ENCODE measurements at regions not wholly inside any gene's neighbourhood (a gene's known extent, or its start where the extent isn't known, plus 50 kb on each side); places are given as distances from the start of the nearest gene placed in this dataset.

DNA sequence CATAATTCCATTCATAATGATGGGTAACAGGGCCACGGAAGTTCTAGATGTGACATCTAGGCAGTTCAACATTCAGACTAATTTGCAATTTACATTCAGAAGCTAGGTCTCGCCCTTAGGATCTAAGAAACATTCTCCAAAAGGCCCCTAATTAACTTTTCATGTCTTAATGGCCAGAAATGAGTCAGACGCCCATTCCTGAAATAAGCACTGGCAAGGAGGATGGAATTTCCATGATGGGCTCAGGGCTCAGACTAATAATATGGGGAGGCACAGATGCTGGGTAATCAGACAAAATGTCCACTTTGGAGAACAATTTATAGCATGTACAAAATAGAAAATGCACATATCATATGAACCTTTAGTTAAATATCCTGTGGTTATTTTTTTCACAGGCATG is 102.8 kb upstream of the RPS6KA3 start:
- DNase-seq: no peak

DNA sequence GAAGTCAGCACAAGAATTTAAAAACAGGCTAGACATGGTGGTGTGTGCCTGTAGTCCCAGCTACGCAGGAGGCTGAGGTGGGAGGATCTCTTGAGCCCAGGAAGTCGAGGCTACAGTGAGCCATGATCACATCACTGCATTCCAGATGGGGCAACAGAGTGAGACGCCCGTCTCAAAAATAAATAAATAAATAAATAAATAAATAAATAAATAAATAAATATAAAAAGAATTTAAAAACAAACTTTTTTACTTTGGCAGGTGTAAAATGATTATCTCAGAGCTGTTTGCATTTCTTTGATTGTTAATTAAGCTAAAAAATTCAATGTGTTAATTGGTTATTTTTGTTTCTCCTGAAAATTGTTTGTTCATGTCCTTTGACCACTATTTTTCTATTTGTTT is 97.5 kb upstream of the RPS6KA3 start:
- DNase-seq: no peak

DNA sequence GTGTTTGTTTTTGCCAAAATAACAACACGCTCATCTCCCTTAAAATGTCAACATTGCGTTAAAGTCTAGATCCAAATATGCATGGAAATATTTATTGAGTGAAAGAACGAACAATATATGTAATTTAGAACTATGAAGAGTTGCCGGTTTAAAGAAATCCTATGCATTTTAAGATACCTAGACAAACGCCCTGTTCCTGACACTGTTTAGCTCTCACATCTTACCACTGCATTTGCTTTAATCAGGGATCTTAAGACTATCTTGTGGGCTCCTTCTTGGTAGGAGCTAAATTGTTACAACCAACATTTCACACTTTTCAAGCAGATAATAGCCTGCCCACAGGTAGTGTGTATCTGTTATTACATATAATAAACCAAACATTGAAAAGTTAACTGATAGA is 96.6 kb upstream of the RPS6KA3 start:
- DNase-seq: no peak

DNA sequence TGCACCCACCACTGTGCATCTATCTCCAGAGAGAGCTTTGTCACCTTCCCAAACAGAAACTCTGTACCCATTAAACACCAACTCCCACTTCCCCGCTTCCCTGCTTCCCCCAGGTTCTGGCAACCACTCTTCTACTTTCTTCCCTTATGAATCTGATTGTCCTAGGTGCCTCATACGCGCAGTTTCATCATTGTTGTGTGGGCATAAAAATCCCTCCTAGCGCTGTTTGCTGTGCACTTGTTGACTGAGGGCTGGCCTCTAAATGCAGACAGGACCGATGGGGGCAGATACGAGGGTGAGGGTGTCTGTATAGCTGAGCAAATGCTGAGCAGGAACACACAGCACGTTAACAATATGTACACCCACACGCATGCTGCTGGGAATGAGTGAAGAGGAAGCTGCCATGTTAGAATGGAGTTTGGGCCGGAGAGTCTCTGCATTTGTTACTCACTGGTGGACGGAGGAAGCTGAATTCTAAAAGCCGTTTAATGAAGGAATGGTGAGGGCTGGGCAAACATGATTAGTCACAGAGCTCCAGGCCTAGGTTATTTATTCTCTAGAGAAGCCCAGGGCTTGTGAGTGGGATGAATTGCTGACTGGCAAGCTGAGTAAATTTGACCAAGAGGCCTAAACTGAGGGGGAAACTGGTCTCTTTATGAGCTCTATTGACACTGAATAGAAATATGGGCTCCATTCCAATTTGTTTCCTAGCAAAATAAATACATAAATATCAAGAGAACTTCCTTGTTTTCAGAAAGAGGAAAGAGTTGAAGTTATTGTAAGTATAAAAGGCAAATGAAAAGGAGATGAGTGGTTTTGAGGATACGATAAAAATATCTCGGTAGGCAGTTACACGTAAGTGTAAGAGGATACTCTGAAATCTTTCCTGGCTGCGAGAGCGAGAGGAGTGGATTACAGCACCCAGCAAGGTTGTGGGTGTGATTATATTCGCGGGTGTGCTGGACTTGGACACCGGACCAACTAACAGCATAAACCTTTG is 95.9 kb upstream of the RPS6KA3 start:
- DNase-seq: peak; percentile 72 to 85

DNA sequence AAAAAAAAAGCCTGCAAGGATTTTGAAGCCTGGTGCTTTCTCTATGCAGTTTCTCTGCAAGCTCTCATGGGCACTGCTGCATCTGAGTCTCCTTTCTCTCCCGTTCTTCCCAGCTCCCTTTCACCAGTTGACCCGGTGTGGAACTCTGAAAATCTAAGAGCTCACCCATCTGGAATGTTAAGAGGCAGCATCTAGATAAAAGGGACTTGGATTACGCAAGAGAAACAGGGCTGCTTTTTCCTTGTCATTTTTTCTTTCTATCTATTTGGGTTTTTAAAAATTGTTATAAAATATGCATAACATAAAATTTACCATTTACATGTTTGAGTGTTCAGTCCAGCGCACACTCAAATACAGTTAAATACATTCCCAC is 95.2 kb upstream of the RPS6KA3 start:
- DNase-seq: no peak

DNA sequence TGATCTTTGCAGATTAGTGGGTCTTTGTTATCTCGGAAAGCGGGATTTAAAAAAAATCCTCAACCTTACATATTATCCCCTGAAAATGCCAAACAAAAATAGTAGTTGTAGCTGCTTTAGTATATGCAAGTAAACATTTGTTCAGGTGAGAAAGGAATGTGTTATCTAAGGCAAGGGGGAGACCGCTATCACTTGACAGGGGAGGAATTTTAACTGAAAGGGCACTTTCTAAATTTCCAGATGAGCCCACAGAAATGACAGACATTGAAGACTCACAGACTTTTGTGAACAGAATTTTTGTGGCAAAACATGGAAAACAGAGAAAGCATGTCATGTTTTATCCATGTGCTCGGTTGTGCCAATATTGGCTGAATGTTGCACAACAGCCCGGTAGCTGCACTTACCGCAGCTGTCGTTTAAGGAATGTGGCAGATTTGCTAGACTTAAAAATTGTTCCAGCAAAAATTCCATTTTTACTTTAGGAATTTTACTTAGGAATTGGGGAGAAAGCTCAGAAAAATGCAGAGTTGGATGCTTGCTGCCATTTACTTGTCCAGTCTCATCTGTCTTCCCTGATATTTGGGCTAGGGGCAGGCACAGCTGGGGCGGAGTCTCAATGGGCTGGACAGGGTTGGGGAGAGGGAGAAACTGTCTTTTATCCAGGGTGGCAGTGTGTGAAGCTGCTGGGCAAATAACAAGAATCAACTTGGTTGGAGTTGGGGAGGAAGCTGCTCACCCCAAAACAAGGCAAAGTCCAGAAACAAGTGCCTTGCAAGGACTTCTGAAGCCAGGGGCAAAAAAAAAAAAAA is 94.6 kb upstream of the RPS6KA3 start:
- DNase-seq: peak in 1 of 2 donors; percentile 32

DNA sequence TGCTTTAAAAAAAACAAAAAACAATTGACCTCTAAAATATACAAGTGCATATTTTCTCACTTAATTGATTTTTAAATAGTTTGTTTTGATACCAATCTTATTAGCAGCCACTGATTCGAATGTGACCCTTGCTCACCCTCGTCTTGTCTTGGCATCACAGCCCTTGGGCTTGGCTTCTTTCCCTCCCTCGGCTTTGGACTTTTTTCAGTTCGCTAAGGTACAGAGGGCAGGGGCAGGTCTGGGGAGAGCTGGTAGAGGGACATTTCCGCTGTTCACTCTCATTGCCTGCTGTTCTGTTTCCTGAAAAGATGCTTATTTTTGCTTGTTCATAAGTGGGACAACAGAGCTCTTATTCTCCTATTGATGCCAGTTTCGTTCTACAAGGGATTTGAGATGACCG is 88.5 kb upstream of the RPS6KA3 start:
- DNase-seq: no peak

DNA sequence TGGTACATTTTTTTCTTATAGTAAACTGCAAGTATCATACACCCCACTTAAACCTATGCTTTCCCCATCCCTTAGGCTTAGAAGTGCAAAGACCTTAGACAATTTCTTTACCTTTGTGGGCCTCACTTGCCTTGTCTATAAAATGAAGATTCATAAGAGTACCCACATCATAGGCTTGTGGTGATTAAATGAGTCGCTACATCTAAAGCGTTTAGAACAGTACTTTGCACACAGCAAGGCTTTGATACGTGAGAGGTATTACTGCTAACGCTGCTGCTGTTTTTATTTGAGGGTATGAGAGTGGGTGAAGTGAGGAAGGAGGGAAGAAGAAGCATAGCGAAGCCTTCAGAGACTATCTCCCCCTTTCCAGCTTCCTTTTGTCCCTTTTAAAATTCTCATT is 87.8 kb upstream of the RPS6KA3 start:
- DNase-seq: no peak

DNA sequence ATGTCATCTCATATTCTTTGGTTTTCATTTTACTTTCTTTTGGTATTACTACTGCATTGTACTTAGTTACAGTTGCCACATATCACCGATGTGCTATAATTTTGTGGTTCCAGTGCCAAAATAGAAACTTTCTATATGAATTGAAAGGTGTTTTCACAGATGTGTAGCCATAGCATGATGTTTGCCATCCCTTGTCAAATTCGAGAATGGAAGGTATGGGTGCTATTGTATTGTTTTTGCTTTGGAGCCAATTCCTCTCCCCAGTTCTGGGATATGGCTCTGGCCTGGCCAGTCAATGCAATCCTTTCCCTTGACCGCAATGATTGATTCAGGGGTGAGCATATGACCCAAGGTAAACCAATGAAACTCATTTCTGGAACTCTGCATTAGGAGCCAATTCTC is 86.2 kb upstream of the RPS6KA3 start:
- DNase-seq: no peak

DNA sequence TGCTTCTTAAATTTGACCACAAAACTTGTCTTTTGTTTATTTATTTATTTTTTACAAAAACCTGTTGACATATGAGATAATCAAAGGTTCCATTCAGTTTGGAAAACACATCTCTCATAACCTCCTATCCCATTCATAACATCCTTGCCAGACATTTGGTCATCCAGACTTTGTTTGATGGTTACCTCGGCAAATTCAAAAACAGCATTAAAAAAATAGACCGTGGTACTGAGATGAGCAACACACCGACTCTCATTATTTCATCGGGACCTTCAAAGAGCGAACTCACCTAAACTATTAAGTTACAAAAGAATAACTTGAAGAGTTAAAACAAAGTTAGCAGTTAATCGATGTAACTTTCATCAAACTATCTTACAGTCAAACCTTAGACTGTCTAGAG is 85.8 kb upstream of the RPS6KA3 start:
- no peak for DNase-seq

DNA sequence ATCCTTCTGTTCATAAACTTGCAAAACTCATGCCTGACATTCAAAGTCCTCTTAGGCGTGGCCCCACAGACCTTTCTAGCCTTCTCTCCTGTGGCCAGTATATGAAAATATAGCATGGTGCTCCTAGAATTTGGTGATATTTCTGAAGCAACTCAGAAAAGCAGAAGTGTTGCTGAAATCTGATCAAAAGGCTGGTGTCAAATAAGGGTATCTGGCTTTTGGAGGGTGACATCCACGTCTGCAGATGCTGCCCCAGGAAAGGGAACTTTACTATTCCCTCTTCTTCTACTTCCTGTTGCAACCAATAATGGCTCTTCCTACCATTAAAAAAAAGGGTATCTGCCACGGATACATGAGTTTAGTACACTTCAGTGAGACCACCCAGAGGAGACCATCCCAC is 83.9 kb upstream of the RPS6KA3 start:
- DNase-seq: peak; percentile 21 to 49

DNA sequence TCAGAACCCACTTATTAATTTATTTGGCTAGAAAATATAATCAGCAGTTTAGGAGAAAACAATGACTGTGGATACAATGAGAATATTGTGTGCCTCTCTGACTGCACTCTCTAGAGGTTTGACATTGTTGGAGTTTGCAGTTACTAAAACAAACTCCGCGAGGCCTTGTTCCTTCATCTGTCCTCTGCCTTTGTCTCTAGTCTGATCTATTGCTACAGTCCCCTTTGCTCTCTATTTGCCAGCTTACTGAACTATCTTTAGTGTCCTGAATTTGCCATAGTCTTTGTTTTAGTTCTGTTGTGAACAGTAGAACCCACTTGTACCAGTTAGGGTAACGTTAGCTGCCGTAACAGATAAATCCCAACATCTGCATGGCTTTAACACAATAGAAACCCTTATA is 81.4 kb upstream of the RPS6KA3 start:
- DNase-seq: no peak

DNA sequence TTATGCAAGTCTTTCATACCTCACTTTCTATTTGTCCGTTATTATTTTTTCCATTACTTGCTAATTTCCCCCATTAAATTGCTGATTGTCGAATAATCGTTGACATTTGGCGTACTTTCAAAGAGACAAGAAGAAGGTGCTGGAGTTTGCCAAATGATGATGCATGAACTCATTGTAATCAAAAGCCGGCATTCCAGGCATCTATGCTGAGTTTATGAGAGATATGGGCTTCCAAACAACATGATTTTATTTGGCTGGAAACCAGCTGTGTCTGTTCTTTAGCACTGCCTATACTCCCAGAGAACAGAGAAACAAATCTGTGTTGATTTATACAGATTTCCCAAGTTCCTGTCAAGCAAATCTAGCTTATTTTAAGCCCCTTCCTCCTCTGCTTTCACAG is 80.8 kb upstream of the RPS6KA3 start:
- no peak for DNase-seq

DNA sequence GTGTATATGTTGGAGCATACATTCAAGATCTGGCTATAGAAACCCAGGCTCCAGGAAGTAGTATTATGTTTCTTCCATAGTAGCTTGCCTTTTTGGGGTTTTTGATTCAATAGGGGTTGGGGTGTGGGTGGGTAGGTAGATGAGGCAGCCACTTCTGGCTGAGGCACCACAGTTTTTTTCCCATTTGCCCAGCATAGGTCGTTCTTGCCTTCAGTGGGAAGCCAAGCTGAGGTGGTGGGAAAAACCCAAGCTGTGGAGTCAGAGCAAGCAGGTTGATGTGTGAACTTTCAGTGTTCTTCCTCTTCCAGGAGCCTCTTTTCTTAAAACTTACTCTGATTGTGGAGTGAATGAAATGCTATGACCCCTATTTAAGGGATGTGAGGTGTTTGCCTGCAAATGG is 67.0 kb upstream of the RPS6KA3 start:
- DNase-seq: no peak

DNA sequence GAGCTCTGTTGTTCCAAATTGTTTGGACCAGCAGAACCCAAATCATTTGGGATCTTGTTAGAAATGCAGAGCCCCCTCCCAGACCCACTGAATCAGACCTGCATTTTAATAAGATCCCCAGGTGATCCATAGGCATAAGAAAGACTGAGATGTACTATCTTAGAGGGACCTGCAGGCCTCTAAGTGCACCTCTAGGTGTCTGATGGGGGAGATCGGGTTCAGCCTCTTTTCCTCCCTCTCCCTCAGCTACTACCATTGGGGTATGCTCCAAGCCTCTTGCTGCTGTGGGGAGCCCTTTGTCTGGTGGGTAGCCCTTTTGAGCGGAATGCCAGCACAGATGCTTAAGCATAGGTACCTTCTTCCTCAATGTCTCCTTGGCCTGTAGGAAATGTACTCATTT is 63.8 kb upstream of the RPS6KA3 start:
- DNase-seq: no peak

DNA sequence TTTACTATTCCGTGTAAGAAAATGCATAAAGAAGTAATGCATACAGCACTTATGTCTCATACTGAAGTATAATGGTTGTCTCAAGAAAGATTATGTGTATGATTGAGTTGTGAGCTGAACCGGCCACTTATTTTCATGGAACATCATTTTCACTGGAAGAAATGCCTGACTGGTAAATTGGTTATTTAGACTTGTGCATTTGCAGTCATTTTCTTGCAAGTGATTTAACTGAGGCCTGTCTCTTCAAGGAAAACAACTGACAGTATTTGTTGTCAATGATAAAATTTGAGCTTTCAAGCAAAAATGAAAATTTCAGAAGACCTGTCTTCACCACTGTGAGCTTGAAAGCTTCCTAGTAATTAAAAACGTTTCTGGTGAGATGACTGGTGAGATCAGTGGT is 62.7 kb upstream of the RPS6KA3 start:
- DNase-seq: no peak

DNA sequence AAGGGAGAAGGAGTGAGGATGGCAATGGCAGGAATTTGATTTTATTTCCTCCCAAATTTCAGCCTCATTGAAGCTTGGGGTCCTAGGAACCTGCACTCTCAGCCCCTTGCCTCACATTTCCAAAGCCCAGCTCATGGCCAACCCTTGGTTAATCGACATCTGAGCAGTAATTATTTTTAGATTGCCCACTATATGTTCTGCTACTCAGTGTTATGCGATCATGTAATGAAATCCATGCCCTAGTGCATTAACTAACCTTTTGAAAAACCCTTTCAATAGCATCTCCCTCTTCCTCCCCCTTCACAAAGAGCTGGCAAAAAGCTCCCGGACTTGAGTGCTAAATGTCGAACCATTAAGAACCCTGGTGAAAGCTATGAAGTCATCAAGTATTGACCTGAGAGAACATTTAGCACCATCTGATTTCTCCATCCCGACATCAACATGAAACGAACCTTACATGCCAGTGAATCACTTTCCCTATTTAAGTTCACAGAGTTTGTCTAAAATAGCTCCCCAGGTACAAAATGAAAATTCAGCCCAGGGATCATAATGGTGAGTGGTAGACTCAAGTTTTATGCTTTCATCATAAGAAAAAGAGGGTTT is 59.2 kb upstream of the RPS6KA3 start:
- no peak for DNase-seq

DNA sequence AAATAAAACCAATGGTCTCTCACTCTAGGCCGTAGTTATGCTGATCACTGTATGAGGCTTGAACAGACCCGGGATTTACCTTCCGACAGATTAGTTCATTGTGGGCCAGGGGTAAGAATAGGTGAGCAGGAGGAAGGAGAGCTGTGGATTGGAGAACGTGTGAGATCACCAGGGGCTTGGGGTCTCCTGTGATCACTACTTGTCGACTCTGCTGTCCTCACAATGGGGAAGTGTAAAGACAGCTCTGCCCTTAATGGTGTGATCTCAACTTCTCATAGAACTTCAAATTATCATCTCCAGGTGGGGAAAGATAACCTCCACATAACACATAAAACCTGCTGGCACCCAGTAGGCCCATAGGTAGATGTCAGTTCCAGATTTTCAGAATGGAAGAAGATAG is 56.2 kb upstream of the RPS6KA3 start:
- DNase-seq: no peak

DNA sequence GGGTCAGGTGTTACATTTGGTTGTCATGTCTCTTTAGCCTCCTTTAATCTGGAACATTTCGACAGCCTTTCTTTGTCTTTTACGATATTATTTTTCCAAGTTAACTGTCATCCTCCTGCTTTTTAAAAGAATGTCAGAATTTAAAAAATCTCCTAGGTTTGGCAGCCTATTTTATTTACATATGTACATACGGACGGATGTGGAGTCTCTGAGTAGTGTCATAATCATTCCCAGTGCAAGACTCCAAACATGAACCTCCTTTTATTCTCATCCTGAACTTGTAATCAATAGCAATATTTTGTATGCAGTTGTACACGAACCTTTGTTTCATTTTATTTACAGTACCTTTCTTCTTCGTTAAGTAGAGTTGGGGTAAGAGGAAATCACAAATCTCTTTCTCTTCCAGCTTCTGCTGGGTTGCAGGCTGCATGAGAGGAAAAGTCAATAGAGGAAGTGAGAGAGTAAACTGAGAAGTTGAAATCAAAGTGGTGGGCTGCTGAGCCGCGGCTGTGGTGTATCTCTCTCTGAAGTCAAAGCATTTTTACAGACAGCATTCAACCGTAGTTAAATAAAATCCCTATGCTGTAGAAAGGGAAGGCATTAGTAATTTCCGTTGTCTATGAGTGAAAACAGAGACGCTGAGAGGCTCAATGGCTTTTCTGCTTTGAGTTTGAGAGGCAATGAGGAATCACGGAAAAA is 53.9 kb upstream of the RPS6KA3 start:
- peak; percentile 71 to 72 for DNase-seq

DNA sequence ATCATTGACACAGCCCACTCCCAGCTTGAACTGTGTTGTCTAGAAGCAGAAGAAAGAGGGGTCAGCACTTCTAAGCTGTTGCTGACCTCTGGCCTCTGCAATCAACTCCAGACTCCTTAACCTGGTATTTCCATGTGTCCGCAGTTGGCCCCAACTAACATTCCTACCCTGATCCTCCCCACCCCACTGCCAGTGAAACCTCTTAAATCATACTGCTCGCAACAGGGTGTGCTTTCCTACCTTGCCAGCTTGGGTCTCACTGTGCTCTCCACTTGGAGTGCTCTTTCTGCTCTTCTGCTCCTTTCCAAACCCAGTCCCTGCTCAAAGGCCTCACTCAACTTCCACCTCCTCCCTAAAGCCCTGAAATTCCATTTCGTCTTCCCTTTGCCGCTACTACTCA is 52.3 kb upstream of the RPS6KA3 start:
- DNase-seq: no peak

DNA sequence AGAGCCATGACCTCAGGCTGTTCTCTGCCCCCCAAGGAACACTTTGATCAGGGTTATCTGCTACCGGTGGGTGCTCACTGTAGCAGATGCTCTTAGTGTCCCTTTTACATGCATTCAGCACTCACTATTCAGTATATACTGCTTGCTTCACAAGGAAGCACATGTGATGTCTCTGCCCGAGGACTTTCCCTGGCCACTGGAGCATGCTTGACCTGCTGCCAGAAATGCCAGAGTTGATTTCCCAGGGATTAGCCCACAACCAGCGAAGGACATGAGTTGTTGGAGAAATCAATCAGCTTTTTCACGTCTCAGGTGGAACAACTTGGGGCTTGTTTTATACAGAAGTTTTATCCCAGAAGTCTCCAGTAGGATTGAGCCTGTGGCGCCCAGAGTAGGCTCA is 51.2 kb upstream of the RPS6KA3 start:
- DNase-seq: no peak

Data from inflammatory macrophage (primary cell).